ENCODE measurements at regions not wholly inside any gene's neighbourhood (a gene's known extent, or its start where the extent isn't known, plus 50 kb on each side); places are given as distances from the start of the nearest gene placed in this dataset.
A peak's percentile ranks its signal among the peaks of the same experiment; 100 is the strongest.
"Not testable (repeated sequence)": the region's sequence is repeated elsewhere in the genome, so short reads cannot be mapped to it uniquely, and the experiment has no call there.

DNA sequence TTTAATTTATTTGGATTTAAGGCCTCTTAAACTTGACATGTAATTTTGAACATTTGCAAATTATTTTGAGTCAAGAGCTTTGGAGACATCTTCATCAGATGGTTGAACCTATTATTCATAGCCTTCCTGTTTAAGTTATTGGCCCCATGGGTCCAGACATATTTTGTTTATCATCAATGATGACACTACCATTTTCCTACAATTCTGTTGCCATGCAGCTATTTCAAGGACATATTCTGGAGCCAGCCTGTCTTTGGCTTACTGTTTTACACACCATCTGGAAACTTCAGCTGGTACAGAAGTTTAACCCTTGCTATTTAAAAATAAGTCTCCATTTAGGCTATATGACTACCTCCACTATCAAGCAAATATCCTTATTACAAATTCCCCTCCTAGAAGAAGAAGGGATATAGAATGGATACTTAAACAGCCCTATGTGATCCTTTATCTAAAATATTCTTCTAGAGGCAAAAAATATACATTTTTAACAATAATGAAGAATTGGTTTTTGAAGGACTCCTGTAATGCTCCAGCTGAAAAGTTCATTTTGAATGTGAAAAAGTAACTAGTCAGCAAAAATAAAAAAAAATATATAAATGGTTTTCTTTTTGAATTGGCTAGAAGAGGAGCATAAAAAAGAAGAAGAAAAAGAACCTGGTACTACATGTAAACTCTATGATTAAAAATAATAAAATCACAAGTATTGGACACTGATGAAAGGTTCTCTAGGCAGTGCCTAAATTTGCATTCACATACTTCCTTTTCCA lies 544.0 kb upstream of the HS3ST5 start:
- DNase-seq, result no peak

DNA sequence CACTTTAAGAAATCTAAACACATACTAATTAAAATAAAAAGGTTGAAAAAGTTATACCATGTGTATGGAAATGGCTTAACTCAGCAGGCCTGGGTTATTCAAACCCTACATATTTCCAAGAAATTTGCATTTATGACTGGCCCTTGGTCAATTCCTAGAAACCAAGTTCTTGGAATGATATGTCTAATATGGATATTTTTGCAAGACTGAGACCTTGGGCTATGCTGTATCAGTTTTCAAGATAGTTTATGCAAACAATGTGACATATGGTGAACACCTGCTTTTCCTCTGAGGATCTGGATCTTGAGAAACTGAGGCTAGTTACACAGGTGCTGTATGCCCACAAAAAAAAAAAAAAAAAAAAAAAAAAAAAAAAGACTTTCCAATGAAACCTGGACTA lies 536.9 kb upstream of the HS3ST5 start:
- DNase-seq, result no peak

DNA sequence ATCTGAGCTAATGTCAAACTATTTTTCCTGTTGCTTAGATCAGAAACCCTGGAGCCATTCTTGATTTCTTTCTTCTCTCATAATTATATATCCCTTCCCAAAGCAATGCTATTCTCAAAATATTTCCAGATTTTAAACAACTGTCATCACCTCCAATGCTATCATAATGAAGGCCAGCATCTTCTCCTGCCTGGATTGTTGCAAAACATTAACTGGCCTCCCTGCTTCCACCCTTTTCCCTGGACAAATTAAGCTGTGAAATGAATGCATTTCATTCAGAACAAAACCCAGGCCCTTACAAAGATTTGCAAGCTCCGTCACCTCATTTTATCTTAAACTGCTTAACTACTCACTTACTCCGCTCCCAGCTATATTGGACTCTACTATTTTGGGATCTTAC lies 535.3 kb upstream of the HS3ST5 start:
- DNase-seq, result no peak

DNA sequence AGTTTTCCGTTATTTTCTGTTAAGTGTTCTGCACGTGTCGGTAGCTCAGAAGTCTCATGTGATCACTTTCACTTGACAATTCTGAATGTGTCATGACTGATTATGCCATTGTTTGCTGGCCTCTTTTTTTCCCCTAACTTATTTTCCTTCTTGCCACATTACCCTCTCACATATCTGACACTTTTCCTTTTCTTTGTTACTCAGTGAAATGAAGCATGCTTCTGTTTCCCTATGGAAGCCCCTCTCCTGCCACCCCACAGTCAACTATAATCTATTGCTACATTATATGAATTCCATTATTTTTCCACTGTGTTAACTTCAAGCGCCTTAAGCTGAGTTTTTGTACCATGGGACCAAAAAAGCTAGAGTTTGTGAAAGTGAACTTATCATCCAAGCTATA lies 531.6 kb upstream of the HS3ST5 start:
- DNase-seq, result no peak

DNA sequence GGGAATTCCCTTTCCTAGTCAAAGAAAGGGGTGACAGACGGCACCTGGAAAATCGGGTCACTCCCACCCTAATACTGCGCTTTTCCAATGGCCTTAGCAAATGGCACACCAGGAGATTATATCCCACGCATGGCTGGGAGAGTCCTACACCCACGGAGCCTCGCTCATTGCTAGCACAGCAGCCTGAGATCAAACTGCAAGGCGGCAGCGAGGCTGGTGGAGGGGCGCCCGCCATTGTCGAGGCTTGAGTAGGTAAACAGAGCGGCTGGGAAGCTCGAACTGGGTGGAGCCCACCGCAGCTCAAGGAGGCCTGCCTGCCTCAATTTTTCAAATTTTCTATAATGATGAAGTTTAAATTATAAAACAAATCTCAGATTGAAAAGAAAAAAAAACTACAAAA lies 522.7 kb upstream of the HS3ST5 start:
- DNase-seq, result not testable (repeated sequence)

DNA sequence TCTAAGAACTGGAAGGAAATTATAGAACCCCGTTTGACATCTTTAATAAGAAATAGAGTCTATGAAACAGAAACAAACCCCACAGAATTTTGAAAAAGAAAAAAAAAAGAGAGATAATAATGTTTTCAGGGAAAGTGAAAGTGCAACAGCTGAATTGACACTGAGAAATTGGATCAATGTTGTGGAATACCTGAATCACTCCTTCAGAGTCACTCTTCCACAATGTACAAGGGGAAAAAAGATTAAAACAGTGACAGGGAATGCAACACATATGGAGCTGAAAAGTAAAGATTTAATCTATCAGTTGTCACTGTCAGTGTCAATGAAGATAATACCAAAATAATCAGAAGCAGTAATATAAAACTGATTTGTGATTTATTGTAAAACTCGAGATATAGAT lies 520.8 kb upstream of the HS3ST5 start:
- no peak for DNase-seq

DNA sequence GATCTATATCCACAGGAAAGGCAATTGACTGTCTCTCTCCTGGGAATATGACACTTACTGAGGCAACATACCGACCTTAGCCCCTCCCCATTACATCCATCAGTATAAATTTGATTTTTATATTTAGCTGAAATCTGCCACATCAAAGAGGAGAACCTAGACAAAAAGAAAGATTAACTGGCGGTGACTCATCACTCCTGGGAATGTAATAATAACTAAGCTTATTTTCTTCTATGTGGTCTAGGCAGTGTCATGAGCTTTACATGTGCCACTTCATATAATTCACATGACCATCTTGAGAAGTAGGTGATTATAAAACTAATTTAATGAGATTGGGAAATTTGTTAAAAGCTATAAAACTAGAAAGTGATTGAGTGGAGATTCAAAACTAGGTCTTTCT lies 520.0 kb upstream of the HS3ST5 start:
- DNase-seq, result no peak

DNA sequence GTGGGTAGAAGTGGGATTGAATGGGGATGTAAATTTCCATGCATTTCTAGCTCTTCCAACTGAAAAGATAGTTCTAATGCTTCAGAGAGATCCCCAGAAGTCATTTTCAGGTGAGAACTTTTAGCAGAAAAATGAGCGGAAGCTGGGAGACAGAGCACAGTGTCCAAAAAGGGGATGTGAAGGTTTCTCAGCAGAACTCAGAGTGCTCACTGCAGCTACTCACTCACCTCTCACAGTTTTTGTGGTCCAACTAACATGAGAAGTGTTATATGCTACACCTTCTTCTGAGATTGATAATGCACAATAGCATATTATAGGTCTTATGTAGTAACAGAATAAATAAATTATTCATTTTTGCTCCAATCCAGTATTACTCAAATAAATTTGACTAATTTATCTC lies 519.2 kb upstream of the HS3ST5 start:
- DNase-seq, result no peak

DNA sequence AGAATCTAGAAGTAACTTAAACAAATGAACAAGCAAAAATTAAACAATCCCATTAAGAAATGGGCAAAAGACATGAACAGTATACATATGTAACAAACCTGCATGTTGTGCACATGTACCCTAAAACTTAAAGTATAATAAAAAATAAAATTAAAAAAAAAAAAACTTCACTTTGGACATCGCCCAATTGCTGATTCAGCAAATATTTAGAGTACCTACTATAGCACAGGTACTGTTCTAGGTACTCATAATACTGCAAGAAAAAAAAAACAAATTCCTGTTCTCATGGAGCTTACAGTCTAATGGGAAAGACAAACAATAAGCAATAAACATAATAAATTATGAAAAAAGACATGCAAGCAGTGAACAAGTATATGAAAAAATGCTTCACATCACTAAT lies 501.5 kb upstream of the HS3ST5 start:
- DNase-seq, result no peak

DNA sequence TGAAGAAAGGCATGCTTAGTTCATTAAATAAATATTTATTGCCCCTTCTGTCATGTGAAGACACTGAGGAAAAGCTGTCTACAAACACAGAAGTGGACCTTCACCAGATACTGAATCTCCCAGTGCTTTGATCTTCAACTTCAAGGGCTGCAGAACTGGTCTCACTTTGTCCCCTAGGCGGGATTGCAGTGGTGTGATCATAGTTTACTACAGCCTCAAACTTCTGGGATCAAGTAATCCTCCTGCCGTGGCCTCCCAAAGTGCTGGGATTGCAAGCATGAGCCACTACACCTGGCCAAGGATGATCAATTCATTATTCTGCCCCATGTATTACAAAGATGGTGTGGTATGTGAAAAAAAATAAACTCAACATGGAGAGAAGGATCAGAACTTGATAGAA lies 496.2 kb upstream of the HS3ST5 start:
- DNase-seq, result no peak

DNA sequence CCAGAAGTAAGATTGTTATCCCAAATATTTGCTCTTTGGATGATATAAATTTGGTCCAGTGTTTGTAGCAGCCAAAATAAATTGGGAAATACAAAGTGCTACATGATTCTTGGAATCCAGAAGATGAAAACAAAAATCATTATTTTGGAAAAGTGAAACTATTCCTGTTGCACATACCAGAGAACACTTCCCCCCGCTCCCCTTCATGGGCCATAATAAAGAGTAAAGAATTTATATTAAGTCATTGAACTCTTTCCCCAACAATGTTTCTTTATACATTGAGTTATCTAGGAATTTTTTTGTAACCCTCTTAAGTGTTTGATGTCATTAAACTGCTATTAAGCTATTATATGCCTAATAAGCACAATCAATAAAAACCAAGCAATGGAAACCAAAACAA lies 490.4 kb upstream of the HS3ST5 start:
- no peak for DNase-seq

DNA sequence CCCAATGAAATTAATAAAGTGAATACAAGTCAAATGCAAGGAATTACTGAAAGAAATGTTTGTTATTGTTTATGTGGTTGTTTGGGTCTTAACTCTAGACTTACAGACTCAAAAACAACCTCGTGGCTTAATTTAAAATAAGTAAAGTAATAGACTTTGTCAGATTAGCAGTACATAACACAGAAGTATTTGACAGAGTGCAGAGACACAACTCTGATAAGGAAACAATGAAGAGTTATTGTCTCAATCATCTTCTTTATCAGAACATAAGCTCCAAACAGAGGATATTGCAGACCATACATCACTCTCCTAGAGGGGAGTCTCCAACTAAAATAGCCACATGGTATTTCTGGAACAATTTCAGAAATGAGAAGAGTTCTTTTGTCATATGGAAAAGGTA lies 487.7 kb upstream of the HS3ST5 start:
- no peak for DNase-seq

DNA sequence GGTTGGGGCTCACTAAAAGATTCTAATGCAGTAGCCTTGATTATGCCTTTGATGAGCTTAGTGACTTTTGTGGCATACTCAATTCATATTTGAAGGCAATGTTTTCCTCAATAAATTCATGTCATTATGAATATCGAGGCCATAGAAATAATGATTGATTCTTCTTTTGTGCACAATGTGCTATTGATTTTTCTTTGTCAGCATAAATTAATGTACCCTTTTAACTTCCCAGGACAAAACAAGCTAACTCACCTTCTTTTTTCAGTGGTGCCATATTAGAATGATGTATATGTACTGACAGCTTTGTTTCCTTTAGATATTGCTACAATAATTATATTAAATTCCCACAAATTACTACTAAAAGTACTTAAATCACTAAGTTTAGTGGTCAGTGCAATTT lies 484.3 kb upstream of the HS3ST5 start:
- no peak for DNase-seq

DNA sequence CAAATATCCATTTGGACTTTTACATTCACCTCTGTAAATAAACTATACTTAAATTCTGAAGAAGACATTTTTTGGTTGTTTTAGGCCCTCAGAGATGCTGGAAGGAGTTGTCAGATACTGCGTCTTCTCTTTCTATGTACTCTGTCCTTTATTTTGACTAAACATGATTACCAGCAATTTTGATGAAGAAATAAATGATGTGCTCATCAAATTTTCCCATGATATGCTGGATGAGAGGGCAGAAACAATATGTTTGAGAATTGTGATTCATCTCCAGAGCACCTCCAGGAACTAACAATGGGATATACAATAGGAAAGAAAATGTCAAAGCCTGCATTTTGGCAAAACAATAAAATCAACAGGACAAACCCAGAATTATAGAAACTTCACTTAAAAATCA lies 481.6 kb upstream of the HS3ST5 start:
- no peak for DNase-seq

DNA sequence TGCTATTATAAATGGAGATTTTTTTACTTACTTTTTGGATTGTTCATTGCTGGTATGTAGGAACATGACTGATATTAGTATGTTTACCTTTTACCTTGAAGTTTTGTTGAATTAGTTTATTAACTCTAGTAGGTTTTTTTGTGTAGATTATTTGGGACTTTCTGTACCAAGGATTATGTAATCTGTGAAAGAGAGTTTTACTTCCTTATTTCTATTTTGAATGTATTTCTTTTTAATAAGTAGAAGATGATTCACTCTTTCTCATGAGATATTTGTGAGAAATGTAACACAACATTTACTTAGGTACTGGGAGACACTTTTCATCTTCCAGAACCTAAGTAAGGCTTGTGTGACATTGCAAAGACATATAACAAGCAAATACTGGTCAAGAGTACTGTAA lies 473.9 kb upstream of the HS3ST5 start:
- no peak for DNase-seq

DNA sequence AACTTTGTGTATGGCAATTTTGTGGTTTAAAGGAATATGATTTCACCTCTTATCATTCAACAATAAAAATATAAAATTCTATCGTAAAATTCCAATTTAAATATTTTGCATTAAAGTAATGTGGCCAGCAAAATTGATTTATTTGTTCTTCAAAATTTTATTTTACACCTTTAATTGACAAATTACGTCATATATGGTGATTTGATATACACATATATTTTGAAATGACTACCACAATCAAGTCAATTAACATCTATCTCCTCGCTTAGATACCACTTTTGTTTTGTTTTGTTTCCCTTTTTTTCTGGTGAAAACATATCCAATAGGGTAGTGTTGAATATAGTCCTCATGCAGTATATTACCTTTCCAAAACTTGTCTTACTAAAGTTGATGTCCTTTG lies 467.6 kb upstream of the HS3ST5 start:
- DNase-seq, result no peak

DNA sequence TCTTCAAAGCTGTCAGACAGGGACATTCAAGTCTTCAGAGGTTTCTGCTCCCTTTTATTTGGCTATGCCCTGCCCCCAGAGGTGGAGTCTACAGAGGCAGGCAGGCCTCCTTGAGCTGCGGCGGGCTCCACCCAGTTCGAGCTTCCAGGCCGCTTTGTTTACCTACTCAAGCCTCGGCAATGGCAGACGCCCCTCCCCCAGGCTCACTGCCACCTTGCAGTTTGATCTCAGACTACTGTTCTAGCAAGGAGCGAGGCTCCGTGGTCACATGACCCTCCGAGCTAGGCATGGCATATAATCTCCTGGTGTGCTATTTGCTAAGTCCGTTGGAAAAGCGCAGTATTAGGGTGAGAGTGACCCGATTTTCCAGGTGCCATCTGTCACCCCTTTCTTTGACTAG lies 462.6 kb upstream of the HS3ST5 start:
- DNase-seq, result not testable (repeated sequence)

DNA sequence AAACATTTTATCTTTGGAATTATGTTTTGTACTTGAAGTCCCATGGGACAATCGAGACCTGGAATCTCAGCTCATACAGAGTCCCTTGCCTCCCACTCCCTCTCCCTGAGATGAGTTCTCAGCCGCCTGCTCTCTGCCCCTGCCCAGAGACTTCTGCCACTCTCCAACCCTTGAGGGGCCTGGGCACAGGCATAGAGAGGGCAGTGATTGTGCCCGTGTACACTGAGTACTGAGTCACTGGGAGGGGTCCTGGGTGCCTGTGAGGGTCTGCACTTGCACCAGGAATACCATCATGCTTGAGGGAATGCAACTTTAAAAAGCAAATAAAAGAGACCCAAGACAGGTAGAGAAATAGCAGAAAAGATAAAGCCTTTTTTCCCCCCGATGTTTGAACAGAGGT lies 453.8 kb upstream of the HS3ST5 start:
- DNase-seq, result no peak

DNA sequence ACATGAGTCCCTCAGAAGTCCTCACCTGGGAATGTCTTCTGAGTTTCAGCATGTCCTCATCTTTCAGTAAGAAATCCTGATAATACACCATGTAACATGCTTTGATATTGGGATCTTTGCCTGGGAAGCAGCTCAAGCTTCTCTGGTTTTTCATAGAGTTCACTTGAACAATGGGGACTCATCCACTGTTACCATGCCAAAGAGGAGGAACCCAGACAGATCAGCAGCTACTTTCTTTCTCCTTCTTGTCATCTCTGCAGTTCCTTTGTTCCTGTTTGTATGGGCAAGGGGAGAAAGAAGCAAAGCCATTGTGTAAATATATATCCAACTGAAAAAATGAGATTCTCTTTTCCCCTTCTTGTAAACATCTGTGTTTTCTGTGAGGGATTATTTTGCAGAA lies 450.6 kb upstream of the HS3ST5 start:
- DNase-seq, result no peak

DNA sequence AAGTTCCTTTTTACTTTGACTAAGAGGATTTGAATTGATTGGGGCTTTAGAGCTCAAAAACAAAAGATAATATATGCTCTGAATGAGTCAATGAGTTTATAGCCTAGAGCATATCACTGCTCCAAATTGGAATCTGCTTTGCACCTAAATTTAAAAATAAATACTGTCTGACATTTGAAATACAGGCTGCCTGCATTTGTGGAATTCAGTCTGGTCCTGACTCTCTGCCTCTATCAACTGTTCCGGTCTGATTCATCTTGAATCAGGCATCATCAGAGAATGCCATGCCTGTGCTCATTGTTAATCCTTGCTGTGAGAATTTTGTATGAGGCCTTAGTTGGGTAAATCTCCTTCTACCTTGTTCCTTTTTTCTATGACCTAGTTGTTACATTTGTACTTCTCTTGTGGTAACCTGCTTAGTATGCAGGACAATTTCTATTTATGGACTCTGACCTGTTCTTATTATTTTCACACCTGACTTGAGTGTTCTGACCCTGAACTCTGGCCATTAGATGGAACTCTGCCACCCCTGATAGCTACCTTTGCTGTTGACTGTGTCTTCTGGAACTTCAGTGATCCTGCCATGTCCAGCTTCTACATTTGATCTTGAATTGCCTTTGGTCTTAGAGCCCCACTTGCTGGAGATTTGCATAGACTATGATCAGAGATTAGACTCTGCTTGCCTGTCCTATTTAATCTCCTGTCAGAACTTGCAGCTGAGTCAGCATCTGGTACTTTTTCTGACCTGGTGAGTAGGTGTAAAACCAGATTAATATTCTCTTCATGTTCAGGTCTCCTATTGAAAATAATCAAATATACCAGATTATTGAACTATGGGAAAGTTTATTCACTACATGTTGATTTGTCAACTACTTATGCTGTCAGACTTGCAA lies 442.7 kb upstream of the HS3ST5 start:
- DNase-seq, result no peak

DNA sequence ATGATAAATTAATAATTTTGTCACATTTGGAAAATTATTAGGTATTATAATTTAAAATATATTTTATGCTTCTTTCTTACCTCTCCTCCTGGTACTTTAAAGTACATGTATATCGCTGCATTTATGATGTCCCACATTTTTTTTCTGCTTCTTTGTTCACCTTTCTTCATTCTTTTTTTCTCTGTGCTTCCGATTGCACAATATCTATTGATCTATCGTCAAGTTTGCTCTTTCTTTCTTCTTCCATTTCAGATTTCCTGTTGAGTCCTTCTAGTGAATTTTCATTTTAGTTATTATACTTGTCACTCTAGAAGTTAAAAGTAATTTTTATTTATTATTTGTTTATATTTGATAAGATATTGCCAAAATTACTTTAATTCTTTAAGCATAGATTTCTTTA lies 441.0 kb upstream of the HS3ST5 start:
- DNase-seq, result no peak

DNA sequence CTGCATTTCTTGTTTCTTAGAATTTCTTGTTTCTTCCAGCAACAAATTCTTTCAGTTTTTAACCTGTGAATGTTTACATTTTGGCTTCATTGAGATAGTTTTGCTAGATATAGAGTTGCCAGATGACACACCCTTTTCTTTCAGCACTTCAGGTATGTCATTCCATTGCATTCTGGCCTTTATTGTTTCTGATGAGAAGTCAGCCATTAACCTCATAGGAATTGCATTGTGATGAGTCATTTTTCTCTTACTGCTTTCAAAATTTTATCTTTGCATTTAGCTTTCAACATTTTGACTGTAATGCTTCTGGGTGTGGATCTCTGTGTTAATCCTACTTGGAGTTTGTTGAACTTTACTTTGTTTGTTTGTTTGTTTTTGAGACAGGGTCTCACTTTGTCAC lies 440.3 kb upstream of the HS3ST5 start:
- peak; percentile 25 for DNase-seq

DNA sequence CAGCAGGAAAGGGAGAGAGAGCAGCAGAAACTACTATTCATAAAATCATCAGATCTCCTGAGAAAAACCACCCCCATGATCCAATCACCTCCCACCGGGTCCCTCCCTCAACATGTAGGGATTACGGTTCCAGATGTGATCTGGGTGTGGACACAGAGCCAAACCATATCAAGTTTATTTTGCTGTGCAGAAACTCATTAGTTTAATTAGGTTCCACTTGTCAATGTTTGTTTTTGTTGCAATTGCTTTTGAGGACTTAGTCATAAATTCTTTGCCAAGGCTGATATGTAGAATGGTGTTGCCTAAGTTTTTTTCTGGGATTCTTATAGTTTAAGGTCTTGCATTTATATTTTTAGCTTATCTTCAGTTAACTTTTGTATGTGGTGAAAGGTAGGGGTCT lies 422.0 kb upstream of the HS3ST5 start:
- no peak for DNase-seq

DNA sequence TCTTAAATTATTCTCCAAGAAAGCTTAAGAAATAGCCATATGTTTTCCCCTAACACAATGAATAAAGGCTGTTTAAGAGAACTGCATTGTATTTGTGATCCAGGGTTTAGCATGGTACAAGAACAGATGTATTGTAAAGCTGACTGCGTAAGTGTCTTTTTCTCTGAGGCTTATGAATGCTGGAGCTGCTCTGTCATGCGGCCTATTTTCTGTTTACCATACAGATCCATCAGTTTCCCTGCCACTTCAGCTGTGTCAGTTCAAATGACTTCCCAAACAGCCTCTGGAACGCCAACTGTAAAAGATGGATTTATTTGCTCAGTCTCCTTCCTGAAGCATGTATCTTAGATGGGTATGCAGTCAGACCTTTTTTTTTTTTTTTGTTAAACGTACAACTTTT lies 419.3 kb upstream of the HS3ST5 start:
- DNase-seq, result no peak

All from kidney glomerular epithelial cell (primary cell).